GM12891 (cell line): ENCODE measurements at regions not wholly inside any gene's neighbourhood (a gene's known extent, or its start where the extent isn't known, plus 50 kb on each side); places are given as distances from the start of the nearest gene placed in this dataset.

Experiments used
- DNase-seq: peaks from one replicate; pipeline ENCODE4 v3.0.0; 2011; ENCODE audit warnings: low spot score; ENCODE audit not compliant: insufficient read length
- FAIRE-seq: peaks from 2 replicates; lab custom pipeline; 2011; peaks lifted over from hg19 to GRCh38; lab: Jason Lieb, UNC
- PAX5 ChIP-seq: IDR thresholded peaks from 2 replicates; pipeline ENCODE4 v1.6.1; 2011; ENCODE audit warnings: low read length, moderate library complexity, mild to moderate bottlenecking; ENCODE audit not compliant: insufficient read depth, severe bottlenecking
- POLR2A ChIP-seq: IDR thresholded peaks from 2 replicates; pipeline ENCODE4 v1.6.1; 2011; ENCODE audit warnings: low read depth, low read length, control low read depth
- POLR2AphosphoS5 ChIP-seq: IDR thresholded peaks from 2 replicates; pipeline ENCODE4 v1.6.1; 2011; ENCODE audit warnings: low read depth, low read length, control low read depth
- POU2F2 ChIP-seq: IDR thresholded peaks from 2 replicates; pipeline ENCODE4 v1.6.1; 2011; ENCODE audit warnings: low read depth, mild to moderate bottlenecking, control low read depth, low read length, moderate library complexity
- SPI1 ChIP-seq: IDR thresholded peaks from 2 replicates; pipeline ENCODE4 v1.6.1; 2011; ENCODE audit warnings: low read depth, low read length, control low read depth
- TAF1 ChIP-seq: IDR thresholded peaks from 2 replicates; pipeline ENCODE4 v1.6.1; 2011; ENCODE audit warnings: low read depth, low read length, control low read depth

- DNase-seq (no peak), FAIRE-seq (no peak)
- no peak for TF ChIP-seq SPI1
These were observed 125.4 kb downstream of the CAND1 start for GRCh38 chr12:67394550-67394949.

- FAIRE-seq = no peak
These were observed 131.6 kb downstream of the CAND1 start for GRCh38 chr12:67400742-67401141.

DNA sequence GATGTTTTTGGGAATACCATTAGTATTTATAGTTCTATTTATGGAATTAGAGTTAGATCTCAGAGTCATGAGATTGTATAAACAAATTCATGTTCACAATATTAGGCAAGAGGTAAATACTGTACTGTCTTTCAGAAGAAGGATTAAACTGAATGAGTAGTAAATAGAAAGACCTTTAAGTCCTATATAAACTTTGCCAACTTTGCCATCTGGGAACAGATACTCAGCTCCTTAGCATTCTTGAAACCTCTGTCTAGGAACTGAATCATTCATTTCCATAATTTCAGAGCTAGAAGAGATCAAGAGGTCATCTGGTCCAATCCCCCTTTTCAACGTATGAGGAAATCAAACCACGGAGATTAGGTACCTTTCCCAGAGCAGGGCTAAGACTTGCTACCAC, 141.1 kb downstream of the CAND1 start:
- FAIRE-seq (no peak), DNase-seq (no peak)
- TF ChIP-seq SPI1 = no peak
- TF ChIP-seq POLR2AphosphoS5 = no peak
- no peak for TF ChIP-seq TAF1
- no peak for TF ChIP-seq PAX5
- TF ChIP-seq POLR2A = no peak
- no peak for TF ChIP-seq POU2F2

More at GRCh38 chr12:67400742-67401141, 131.6 kb downstream of the CAND1 start:
- TF ChIP-seq TAF1 = no peak
- no peak for DNase-seq

DNA sequence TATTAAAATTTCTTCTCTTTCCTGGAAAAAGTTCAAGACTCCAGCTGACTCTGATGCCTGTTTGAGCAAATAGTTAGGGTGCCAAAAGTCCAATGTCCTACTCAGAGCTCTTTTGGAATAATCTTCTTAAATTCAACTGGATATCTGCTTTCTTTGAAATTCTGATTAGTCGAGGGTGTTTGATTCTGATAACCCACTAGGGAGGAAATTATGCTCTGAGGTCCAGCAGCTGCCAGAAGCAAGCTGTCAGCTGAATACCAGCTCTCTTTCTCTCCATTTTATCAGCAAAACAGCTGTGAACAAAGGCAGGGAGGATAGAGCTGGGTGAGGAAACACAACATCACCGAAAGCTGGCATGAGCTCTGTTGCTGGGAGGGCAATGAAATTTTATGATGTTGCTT, 141.5 kb downstream of the CAND1 start:
- FAIRE-seq (no peak), DNase-seq (no peak)
- TF ChIP-seq POLR2A (no peak), POLR2AphosphoS5 (no peak), SPI1 (no peak), TAF1 (no peak)

- FAIRE-seq = no peak
- TF ChIP-seq PAX5 (no peak), POLR2A (no peak), POU2F2 (no peak)
These were observed 142.4 kb downstream of the CAND1 start for GRCh38 chr12:67411562-67411961.

GRCh38 chr12:67413577-67413976, 144.4 kb downstream of the CAND1 start:
- FAIRE-seq (peak; percentile 28), DNase-seq (no peak)
- TF ChIP-seq POLR2AphosphoS5 (no peak), SPI1 (no peak)

More at GRCh38 chr12:67411562-67411961, 142.4 kb downstream of the CAND1 start:
- no peak for DNase-seq

DNA sequence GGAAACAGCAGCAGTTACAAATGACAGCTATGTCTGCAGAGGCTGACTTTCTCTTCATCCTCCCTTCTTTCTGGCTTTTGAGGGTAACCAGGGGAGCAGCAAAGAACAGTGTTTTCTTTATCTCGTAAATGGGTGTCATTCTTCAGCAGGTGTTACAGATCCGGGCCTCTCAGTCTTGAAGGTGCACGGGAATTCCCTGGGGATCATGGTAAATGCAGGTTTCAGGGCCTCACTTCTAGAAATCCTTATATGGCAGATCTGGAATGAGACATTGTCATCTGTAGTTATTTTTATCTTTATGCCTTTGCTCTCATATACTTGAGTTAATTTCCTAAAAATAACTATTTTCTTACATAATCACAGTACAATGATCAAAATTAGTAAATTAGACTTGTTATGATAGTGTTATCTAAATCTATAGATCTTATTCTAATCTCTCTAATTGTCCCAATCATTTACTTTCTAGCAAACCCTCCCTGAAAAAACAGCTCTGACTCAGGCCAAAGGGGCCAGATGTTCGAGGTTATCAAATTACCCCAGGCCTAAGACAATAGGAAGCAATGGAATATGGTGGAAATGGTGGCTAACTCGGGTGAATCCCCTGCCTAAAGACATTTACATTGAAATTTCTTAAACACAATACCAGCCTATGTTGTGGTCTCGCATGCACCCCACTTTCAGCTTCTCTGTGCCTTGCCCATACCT, 145.0 kb downstream of the CAND1 start:
- DNase-seq (no peak), FAIRE-seq (no peak)

GRCh38 chr12:67415473-67415872, 146.3 kb downstream of the CAND1 start:
- DNase-seq (no peak), FAIRE-seq (no peak)
- TF ChIP-seq TAF1 (no peak), SPI1 (no peak), POLR2A (no peak), POLR2AphosphoS5 (no peak), PAX5 (no peak), POU2F2 (no peak)

More for the DNA sequence above, 145.0 kb downstream of the CAND1 start:
- TF ChIP-seq PAX5 (no peak), POLR2A (no peak), POLR2AphosphoS5 (no peak), SPI1 (no peak), TAF1 (no peak), POU2F2 (no peak)

DNA sequence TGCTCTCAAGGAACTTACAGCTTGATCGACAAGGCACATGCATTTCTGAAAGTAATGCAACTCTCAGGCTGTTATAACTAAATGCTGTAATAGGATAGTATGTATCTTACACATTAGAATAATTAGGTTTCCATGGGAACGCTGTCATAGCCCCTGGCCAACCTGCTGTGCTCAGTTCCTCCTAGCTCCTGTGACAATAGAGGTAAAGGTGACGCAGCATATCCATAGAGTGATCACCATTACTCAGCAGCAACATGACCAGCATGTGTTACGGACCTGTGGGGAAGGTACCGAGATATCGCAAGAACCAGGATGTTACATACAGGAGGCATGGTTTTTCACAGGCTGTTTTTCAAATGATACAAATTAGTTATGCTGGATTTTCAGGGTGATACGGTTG, 150.7 kb downstream of the CAND1 start:
- no peak for DNase-seq
- TF ChIP-seq POU2F2 (no peak), PAX5 (no peak)
- no peak for FAIRE-seq

- TF ChIP-seq POU2F2 (no peak), POLR2A (no peak), SPI1 (no peak), POLR2AphosphoS5 (no peak), TAF1 (no peak), PAX5 (no peak)
- no peak for DNase-seq
- FAIRE-seq = no peak
These were observed 151.3 kb downstream of the CAND1 start for GRCh38 chr12:67420506-67420905.

DNA sequence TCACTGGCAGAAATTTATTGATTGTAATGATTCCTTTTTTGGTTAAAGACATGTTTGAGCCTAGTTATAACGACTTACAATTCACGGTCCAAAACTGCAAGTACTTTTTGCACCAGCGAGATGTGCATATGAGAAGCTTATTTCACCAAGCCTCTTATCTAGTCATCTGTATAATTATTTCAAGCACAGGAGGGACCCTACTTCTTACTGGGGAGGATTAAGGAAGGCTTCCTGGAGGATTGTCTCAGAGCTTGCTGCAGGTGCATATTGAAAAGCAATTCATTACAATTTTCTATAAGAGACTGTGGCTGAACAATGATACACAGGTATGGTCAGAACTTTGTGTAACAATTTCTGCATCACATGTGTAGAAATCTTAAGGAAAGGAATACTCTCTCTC, 152.9 kb downstream of the CAND1 start:
- no peak for FAIRE-seq
- DNase-seq = no peak
- TF ChIP-seq PAX5 = no peak
- TF ChIP-seq TAF1 = no peak
- no peak for TF ChIP-seq POU2F2
- no peak for TF ChIP-seq POLR2A
- TF ChIP-seq SPI1 = no peak
- no peak for TF ChIP-seq POLR2AphosphoS5
